ACC112 (cell line): ENCODE measurements at regions not wholly inside any gene's neighbourhood (a gene's known extent, or its start where the extent isn't known, plus 50 kb on each side); places are given as distances from the start of the nearest gene placed in this dataset.

Experiments
- H2AFZ ChIP-seq: fragments of 200-600 bp; sonication (generic); one replicate; pipeline ENCODE4 v1.6.0; 2017; ENCODE audit warnings: antibody characterized with exemption, low read length; ENCODE audit not compliant: unreplicated experiment
- H3K27ac ChIP-seq: fragments of 200-600 bp; sonication (generic); 2 replicates; pipeline ENCODE4 v1.5.1; 2014; ENCODE audit warnings: low read depth, mild to moderate bottlenecking, antibody characterized with exemption, low read length, moderate library complexity
- H3K27me3 ChIP-seq: fragments of 200-600 bp; sonication (generic); 2 replicates; pipeline ENCODE4 v1.6.1; 2014; ENCODE audit warnings: mild to moderate bottlenecking, antibody characterized with exemption, low read length, moderate library complexity, mixed read lengths; ENCODE audit not compliant: insufficient read depth
- H3K36me3 ChIP-seq: fragments of 200-600 bp; sonication (generic); 2 replicates; pipeline ENCODE4 v1.6.1; 2016; ENCODE audit warnings: mild to moderate bottlenecking, antibody characterized with exemption, low read length, moderate library complexity, mixed read lengths; ENCODE audit not compliant: insufficient read depth
- H3K4me1 ChIP-seq: fragments of 200-600 bp; sonication (generic); one replicate; pipeline ENCODE4 v1.6.1; 2016; ENCODE audit warnings: low read length, mixed read lengths; ENCODE audit not compliant: insufficient read depth, unreplicated experiment, control insufficient read depth
- H3K4me3 ChIP-seq: fragments of 200-600 bp; sonication (generic); 2 replicates; pipeline ENCODE4 v1.5.1; 2014; ENCODE audit warnings: mild to moderate bottlenecking, low read depth, low read length
- H3K79me2 ChIP-seq: fragments of 200-600 bp; sonication (generic); one replicate; pipeline ENCODE4 v1.6.0; 2016; ENCODE audit warnings: low read length; ENCODE audit not compliant: control insufficient read depth, unreplicated experiment, insufficient read depth

DNA sequence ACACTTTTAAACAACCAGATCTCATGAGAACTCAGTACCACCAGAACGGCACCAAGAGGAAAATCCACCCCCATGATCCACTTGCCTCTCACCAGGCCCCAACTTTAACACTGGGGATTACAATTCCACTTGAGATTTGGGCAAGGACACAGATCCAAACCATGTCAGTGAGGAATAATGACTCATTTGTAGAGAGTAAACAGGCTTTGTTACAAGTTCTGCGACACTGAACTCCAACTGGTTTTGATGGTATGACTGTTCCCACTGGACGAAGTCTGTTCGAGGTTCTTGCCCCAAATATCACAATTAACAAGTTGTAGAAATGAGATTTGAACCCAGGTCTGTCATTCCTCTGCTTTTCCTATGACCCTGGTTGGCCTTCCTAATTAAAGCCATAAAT is 718.1 kb upstream of the ID2 start:
- H3K27ac ChIP-seq = no peak overlapping the region
- no peaks in the 10 kb centered on the region for H3K27me3 ChIP-seq
- H2AFZ ChIP-seq = no peak overlapping the region
- no peaks in the 10 kb centered on the region for H3K4me1 ChIP-seq
- no peaks in the 10 kb centered on the region for H3K36me3 ChIP-seq
- H3K4me3 ChIP-seq = no peak overlapping the region
- no peaks in the 10 kb centered on the region for H3K79me2 ChIP-seq

DNA sequence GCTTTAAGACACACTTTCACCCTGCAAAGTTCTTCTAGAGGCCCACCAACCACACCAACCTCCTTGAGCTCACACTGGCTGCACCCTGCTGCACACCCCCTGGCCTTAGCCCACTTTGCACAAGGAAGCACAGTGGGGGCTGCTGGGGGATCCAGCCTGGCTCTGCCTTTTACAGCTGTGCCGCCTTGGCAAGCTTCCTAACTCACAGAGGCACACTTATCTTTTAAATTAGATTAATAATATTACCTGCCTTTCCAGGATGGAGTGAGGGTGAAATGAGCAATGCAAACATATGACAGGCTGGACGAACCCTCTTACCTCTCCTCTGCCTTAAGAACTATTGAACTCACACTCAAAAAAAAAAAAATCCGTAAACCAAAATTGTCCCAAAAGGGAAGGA is 715.8 kb upstream of the ID2 start:
- Histone ChIP-seq H3K27me3 (peaks cover 8% of the 10 kb centered on the region; the same call in 1 of the 2 replicates), H3K27ac (no peak overlapping the region)

DNA sequence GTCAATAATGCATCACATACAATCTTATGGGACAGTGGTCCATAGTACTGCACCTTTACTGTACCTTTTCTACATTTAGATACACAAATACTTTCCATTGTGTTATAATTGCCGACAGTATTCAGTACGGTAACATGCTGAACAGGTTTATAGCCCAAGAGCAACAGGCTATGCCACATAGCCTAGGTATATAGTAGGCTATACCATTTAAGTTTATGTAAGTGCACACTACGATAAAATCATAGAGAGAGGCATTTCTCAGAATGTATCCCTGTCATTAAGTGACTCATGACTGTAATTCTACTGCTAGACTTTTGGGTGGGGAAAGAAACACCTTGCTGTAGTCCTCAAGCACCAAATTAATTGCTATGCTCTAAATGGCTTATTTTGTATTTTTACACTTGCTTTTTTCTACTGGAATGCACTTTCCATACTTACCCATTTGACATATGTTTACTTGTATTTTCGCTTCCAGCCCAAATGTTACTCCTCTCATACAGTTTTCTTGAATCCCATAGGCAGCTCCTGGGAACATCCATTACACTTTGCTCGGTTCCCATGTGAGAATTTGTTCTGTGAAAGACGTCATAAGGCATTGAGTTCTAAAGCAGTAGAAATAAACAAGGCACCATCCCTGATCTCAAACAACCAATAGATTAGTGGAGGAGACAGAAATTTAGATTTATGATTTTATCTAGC is 714.0 kb upstream of the ID2 start:
- Histone ChIP-seq H3K4me1 (no peaks in the 10 kb centered on the region), H3K27me3 (peaks cover 8% of the 10 kb centered on the region; the same call in 1 of the 2 replicates), H3K27ac (no peak overlapping the region), H3K36me3 (no peaks in the 10 kb centered on the region), H3K79me2 (no peaks in the 10 kb centered on the region), H2AFZ (no peak overlapping the region), H3K4me3 (no peak overlapping the region)

More for the DNA sequence above, 715.8 kb upstream of the ID2 start:
- H3K4me1 ChIP-seq = no peaks in the 10 kb centered on the region
- H3K79me2 ChIP-seq = no peaks in the 10 kb centered on the region
- H2AFZ ChIP-seq = no peak overlapping the region
- H3K36me3 ChIP-seq = no peaks in the 10 kb centered on the region
- no peak overlapping the region for H3K4me3 ChIP-seq

DNA sequence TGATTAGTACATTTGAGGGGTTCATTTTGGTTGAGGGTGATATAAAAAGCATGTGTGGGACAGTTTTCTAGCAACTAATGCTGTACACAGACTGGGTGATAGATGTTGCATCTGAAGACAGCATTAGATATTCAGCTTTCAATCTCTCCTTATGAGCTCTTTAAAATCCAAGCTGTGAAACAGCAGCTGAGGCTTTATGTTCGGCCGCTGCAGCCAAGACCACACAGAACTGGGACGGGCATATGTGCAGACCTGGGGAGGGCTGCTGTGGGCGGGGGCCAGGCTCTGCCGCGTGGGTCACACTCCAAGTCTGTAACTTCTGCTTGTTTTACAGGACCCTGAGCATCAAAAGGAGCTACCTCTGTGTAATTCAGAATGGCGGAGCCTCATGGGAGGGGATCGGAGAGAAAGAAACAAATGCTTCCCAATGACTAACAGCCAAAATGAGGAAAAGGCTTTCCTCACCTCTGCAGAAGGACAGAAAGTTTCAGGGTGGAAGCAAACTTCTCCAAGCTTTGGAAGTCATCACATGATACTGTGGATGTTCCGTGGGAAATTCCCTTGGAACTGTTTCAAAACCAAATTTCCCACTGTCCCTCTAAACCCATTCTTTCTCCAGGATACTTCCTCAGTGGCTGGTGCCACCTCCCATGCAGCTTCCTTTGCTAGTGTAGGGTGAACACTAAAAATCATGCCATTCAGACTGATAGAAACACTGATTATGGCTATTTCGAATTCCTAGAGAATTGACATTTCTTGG is 711.9 kb upstream of the ID2 start:
- Histone ChIP-seq H3K27me3 (peaks cover 8% of the 10 kb centered on the region; the same call in 1 of the 2 replicates), H2AFZ (no peak overlapping the region), H3K36me3 (no peaks in the 10 kb centered on the region), H3K4me3 (no peak overlapping the region), H3K27ac (no peak overlapping the region), H3K79me2 (no peaks in the 10 kb centered on the region), H3K4me1 (no peaks in the 10 kb centered on the region)

DNA sequence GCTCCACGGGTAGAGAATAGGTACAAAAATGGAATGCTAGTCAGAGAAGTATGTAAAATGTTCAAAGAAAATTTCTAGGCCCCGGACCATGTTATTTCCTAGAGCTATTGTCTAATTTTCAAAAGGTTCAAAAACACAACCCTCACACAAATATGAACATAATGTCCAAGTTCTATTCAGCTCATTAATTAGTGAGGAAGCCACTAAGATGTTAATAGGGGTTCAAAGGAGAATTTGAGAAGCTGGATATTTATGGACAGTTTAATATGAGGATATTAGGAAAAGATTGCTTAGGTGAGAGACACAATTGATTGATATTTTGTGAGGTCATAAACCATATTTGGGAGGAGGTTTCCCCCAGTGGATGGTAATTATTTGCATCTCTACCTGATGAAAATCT is 710.6 kb upstream of the ID2 start:
- H3K36me3 ChIP-seq = no peaks in the 10 kb centered on the region
- H3K27ac ChIP-seq = no peak overlapping the region
- H3K27me3 ChIP-seq = peaks cover 10% of the 10 kb centered on the region
- H3K4me3 ChIP-seq = no peak overlapping the region
- H3K79me2 ChIP-seq = no peaks in the 10 kb centered on the region
- no peaks in the 10 kb centered on the region for H3K4me1 ChIP-seq
- H2AFZ ChIP-seq = no peak overlapping the region

DNA sequence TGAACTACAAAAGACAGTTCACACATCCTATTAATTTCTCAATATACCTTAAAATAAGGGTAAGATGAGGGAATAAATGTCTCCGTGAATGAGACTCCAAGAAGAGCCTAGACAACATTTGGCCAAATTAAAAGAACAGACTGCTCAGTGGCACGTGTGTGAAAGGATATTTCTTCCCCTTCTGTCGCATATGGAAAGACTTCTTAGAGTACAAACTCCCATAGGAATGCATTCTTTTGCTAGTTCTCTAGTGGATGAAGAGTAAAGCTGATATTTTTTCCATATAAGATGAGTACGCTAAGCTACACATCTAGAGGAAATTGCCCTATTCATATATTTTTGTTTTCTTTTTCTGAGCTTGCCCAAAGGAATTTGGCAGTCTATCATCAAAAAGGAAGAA is 710.0 kb upstream of the ID2 start:
- H3K27me3 ChIP-seq = peaks cover 13% of the 10 kb centered on the region
- no peak overlapping the region for H2AFZ ChIP-seq
- H3K4me1 ChIP-seq = no peaks in the 10 kb centered on the region
- no peak overlapping the region for H3K4me3 ChIP-seq
- H3K36me3 ChIP-seq = no peaks in the 10 kb centered on the region
- H3K79me2 ChIP-seq = no peaks in the 10 kb centered on the region
- no peak overlapping the region for H3K27ac ChIP-seq

DNA sequence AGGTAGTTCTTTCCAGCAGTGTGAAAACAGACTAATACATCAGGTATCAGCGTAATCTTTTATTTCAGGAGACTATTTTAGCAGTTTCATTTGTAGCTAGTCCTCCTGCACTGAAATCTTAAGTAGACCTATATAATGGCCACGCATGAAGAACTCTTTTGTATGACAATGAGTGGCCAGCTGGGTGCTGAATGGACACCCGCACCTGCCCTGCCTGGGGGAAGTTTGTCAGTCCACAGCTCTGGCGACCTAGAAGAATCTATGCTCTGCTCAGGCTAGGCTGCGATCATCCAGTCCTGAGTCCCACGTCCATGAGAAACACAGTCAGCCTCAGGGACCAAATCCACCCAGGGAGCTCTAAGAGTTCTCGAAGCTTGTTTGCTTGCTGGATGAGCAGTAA is 709.2 kb upstream of the ID2 start:
- Histone ChIP-seq H3K4me3 (no peak overlapping the region), H3K27me3 (peaks cover 13% of the 10 kb centered on the region), H3K4me1 (no peaks in the 10 kb centered on the region), H3K36me3 (no peaks in the 10 kb centered on the region), H2AFZ (no peak overlapping the region), H3K27ac (no peak overlapping the region), H3K79me2 (no peaks in the 10 kb centered on the region)

DNA sequence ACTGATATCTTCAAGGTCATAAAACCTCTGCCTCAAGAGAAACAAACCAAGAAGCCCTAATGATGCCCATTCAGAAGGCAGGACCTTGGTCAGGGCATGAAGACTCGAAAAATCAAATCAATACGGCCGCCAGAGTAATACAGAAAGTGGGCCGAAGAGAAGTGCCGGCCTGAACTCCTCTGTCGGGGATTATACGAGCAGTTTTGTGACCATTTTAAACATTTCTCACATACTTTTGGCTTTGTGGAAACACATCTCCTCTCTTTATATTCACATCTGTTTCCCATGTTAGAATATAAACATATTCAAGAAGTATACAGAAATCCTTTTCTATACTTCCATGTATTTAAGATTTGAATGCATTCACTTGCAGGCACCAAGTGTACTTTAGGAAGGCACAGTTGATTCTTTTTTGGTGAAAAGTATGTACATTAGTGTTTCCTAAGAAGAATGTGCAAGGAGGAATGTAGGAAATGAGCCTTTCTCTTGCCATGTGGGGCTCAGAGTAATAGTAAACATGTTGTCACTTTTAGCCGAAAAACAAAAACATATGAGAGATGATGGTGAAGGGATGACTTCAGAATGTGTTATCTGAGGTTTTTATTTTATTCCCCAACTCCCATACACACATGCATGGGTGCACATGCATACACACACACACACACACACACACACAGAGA is 707.9 kb upstream of the ID2 start:
- H3K4me3 ChIP-seq = no peak overlapping the region

DNA sequence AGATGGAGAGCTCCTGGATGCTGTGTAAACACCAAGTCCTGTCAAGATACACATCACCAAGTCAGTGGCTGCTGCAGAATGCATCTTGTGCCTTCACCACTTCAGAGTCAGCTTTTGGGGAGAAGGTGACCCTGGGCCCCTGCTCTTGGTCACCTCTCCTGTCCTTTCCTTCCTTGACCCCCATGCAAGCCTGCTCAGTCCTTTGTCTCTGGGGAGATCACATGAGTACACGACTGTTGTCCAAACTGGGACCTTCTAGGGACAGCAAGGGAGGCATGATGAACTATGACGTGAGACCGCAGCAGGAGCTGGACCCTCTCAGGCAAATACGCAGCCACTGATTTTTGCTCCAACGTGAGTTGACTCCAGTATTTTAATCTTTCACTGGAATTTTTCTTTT is 706.9 kb upstream of the ID2 start:
- Histone ChIP-seq H3K4me3 (no peak overlapping the region), H3K4me1 (no peaks in the 10 kb centered on the region), H3K27ac (no peak overlapping the region), H3K36me3 (no peaks in the 10 kb centered on the region), H3K79me2 (no peaks in the 10 kb centered on the region), H2AFZ (no peak overlapping the region), H3K27me3 (peaks cover 13% of the 10 kb centered on the region)

More for the DNA sequence above, 707.9 kb upstream of the ID2 start:
- Histone ChIP-seq H3K27me3 (peaks cover 13% of the 10 kb centered on the region), H2AFZ (no peak overlapping the region), H3K4me1 (no peaks in the 10 kb centered on the region), H3K36me3 (no peaks in the 10 kb centered on the region), H3K27ac (no peak overlapping the region), H3K79me2 (no peaks in the 10 kb centered on the region)

DNA sequence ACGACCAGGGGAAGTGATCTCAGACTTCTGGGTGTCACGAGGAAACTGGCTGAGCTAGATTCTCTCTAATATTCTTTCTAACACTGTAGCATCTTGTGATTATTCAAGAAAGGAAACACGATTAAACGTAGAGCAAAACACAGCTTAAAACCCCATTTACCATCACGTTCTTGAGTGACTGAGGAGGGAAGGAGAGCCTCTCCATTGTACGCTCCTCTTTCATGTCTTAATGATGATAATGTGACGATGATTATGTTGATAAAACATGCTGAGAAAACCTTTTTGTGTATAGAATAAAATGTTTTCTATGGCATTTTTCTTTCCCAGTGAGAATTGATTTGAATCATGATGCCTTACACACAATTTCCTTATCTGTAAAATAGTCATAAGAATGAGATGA is 705.6 kb upstream of the ID2 start:
- Histone ChIP-seq H3K27ac (no peak overlapping the region), H3K36me3 (no peaks in the 10 kb centered on the region), H3K27me3 (peaks cover 5% of the 10 kb centered on the region; the same call in 1 of the 2 replicates), H3K4me3 (no peak overlapping the region), H3K79me2 (no peaks in the 10 kb centered on the region), H3K4me1 (no peaks in the 10 kb centered on the region), H2AFZ (no peak overlapping the region)
